Tibial artery (tissue), 4 donors: ENCODE measurements at regions not wholly inside any gene's neighbourhood (a gene's known extent, or its start where the extent isn't known, plus 50 kb on each side); places are given as distances from the start of the nearest gene placed in this dataset.

Experiments used
- DNase-seq, 2 donors: peaks; one replicate each; pipeline ENCODE4 v3.0.0-alpha.2; 2019
- H3K27ac ChIP-seq, 2 donors: fragments of 200-600 bp; sonication (generic) in 1 of 2; 1 replicate in 1 of 2; 2 replicates in 1 of 2; pipeline ENCODE4 v1.5.1; 2018 to 2019; ENCODE audit warnings: mild to moderate bottlenecking in 1 of 2
- H3K27me3 ChIP-seq, 2 donors: fragments of 200-600 bp; sonication (generic) in 1 of 2; one replicate each; pipeline versions ENCODE4 v1.5.1 to v1.6.0; 2016 to 2019
- H3K36me3 ChIP-seq, 3 donors: fragments of 200-600 bp; sonication (generic) in 2 of 3; one replicate each; pipeline ENCODE4 v1.5.1; 2016 to 2019; ENCODE audit warnings: mild to moderate bottlenecking in 2 of 3
- H3K4me1 ChIP-seq, 4 donors: fragments of 200-600 bp; sonication (generic) in 2 of 4; 1 replicate in 3 of 4; 2 replicates in 1 of 4; pipeline ENCODE4 v1.5.1; 2016 to 2019
- H3K4me3 ChIP-seq, 2 donors: fragments of 200-600 bp; sonication (generic) in 1 of 2; 1 replicate in 1 of 2; 2 replicates in 1 of 2; pipeline ENCODE4 v1.5.1; 2018 to 2019; ENCODE audit warnings: mild to moderate bottlenecking in 2 of 2
- H3K9me3 ChIP-seq, 3 donors: fragments of 200-600 bp; sonication (generic) in 1 of 3; one replicate each; pipeline ENCODE4 v1.5.1; 2016 to 2019
- intact Hi-C: fragments of 100-400 bp; cut with DNase I; formaldehyde crosslinking; loops from one replicate; pipeline ENCODE4 v1.15.0; 2023; ENCODE audit warnings: low total_unique reads
- TF ChIP-seq, protein P1 (sequence below), 2 experiments: fragments of 200-600 bp in 1 of 2; fragments of 450-650 bp in 1 of 2; IDR thresholded peaks; one replicate each; pipeline ENCODE4 v1.5.1; 2017 to 2019; ENCODE audit warnings: antibody characterized with exemption in 2 of 2, mild to moderate bottlenecking in 1 of 2, moderate library complexity in 1 of 2

DNA sequence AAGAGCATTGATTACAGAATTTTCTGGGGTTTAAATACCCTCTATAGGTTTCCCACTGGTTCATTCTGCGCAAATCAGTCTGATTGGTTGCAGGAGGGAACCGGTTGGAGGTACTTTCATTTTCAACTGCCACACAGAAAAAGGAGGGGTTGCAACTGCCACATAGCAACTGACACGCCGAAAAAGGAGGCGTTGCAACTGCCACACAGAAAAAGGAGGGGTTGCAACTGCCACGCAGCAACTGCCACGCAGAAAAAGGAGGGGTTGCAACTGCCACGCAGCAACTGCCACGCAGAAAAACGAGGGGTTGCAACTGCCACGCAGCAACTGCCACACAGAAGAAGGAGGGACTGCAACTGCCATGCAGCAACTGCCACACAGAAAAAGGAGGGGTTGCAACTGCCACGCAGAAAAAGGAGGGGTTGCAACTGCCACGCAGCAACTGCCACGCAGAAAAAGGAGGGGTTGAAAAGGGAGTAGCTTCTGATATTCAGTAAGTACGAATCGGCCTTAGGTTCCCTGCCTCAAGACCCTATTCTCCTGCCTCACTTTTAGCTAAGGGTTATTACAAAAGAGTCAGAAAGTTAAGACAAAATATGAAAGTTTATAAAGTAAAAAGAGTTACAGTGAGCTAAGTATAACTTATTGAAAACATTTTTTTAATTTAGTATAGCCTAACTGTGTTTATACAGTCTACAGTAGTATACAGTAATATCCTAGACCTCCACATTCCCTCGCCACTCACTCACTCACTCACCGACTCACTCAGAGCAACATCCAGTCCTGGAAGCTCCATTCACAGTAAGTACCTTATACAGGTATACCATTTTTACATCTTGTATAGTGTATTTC, 431.8 kb downstream of the KCTD8 start:
- Histone ChIP-seq H3K27ac (no peak overlapping the region), H3K36me3 (no peaks in the 10 kb centered on the region), H3K9me3 (peaks cover 0 to 4% (median 0%) of the 10 kb centered on the region in 3 donors), H3K4me1 (peaks cover 0 to 12% (median 0%) of the 10 kb centered on the region in 4 donors), H3K27me3 (no peaks in the 10 kb centered on the region), H3K4me3 (no peak overlapping the region)
- DNase-seq = no peak
- intact Hi-C loops = no loop called here
- TF ChIP-seq, protein P1, sequence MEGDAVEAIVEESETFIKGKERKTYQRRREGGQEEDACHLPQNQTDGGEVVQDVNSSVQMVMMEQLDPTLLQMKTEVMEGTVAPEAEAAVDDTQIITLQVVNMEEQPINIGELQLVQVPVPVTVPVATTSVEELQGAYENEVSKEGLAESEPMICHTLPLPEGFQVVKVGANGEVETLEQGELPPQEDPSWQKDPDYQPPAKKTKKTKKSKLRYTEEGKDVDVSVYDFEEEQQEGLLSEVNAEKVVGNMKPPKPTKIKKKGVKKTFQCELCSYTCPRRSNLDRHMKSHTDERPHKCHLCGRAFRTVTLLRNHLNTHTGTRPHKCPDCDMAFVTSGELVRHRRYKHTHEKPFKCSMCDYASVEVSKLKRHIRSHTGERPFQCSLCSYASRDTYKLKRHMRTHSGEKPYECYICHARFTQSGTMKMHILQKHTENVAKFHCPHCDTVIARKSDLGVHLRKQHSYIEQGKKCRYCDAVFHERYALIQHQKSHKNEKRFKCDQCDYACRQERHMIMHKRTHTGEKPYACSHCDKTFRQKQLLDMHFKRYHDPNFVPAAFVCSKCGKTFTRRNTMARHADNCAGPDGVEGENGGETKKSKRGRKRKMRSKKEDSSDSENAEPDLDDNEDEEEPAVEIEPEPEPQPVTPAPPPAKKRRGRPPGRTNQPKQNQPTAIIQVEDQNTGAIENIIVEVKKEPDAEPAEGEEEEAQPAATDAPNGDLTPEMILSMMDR (IDR thresholded peaks at IDR 0.05) = no peak

DNA sequence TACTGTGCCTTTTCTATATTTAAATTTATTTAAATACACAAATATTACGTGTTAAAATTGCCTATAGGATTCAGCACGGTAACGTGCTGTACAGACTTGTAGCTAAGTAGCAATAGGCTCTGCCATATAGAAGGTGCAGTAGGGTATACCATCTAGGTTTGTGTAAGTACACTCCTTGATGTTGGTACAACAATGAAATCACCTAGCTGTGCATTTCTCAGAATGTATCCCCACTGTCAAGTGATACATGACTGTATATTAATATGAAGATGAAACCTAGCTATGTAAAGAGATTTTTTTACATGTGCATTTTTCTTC, 431.2 kb downstream of the KCTD8 start:
- no peak for DNase-seq
- TF ChIP-seq, protein P1 (IDR thresholded peaks at IDR 0.05) = no peak
- Histone ChIP-seq H3K27me3 (no peaks in the 10 kb centered on the region), H3K4me1 (peaks cover 0 to 12% (median 0%) of the 10 kb centered on the region in 4 donors), H3K9me3 (peaks cover 0 to 4% (median 0%) of the 10 kb centered on the region in 3 donors), H3K4me3 (no peak overlapping the region), H3K36me3 (no peaks in the 10 kb centered on the region), H3K27ac (no peak overlapping the region)
- intact Hi-C loops = no loop called here

DNA sequence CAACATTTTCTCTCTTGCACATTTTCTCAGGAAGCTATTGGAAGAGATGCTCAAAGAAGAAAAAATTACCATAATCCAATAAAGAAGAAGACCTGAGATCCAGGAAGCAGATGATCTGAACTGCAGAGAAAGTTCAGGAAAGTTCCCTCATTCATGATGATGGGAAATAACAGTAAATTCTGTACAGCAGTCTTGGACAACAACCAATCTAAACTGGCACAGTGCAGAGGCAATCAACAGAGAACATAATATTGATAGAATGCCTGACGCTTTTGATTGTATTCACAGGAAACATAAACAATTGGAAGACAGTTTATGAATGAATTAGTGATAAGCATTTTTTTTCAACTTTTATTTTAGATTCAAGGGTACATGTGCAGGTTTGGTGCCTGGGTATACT, 428.9 kb downstream of the KCTD8 start:
- no peak for DNase-seq
- Histone ChIP-seq H3K4me1 (no peaks in the 10 kb centered on the region), H3K27ac (no peak overlapping the region), H3K4me3 (no peak overlapping the region), H3K36me3 (no peaks in the 10 kb centered on the region), H3K27me3 (no peaks in the 10 kb centered on the region), H3K9me3 (peaks cover 0 to 4% (median 0%) of the 10 kb centered on the region in 3 donors)
- intact Hi-C loops = no loop called here
- TF ChIP-seq, protein P1 (IDR thresholded peaks at IDR 0.05) = no peak

DNA sequence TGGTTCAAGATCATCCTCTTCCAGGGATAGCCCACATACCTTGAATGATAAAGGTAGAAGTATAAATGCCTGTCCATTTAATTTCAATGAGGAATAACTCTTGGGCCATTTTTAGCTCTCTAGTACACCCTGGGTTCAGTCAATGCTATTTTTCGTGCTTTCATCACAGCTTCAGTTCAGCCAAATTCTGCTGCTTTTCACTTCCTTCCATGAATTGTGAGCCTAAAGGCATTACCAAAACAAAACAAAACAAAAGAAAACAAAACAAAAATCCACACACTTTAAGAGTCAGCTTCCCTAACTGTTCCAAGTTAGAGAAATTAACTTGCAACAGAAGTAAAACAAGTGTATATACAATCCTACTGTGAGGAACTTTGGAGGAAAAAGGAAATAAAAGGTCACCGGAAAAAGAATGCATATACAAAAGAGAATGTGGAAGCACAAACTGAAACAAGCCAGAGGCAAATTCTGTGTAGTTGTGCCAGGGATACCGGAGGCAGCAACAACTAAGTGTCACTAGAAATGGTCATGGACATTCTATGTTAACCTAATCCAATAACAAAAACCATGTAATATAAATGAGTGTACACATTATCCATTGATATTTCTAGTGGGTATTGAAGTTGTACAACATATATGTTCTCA, 423.1 kb downstream of the KCTD8 start:
- Histone ChIP-seq H3K27ac (no peak overlapping the region), H3K9me3 (peaks cover 0 to under 1% (median 0%) of the 10 kb centered on the region in 3 donors), H3K27me3 (no peaks in the 10 kb centered on the region), H3K4me3 (no peak overlapping the region), H3K36me3 (no peaks in the 10 kb centered on the region), H3K4me1 (no peaks in the 10 kb centered on the region)
- TF ChIP-seq, protein P1 (IDR thresholded peaks at IDR 0.05) = no peak
- intact Hi-C loops = no loop called here
- no peak for DNase-seq

DNA sequence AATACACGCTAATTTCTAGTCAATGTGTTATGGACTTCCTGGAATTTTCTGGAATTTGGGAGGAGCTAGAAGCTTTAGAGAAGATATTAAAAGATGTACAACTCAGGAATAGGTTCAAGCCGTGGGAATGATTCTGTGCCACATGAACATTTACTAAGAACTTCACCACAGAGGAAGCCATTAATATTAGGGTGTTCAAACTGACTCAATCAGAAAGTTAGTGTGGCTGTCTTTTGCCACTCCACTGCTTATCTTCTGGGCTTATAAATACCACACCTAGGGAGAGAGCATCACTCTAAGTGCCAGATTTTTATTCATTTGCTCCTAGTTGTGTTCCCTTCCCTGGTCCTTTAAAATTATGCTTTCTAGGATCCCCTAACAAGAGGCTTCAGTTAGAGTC, 409.8 kb downstream of the KCTD8 start:
- intact Hi-C loops = no loop called here
- TF ChIP-seq, protein P1 (IDR thresholded peaks at IDR 0.05) = no peak
- no peak for DNase-seq

More for the DNA sequence above, 409.8 kb downstream of the KCTD8 start:
- Histone ChIP-seq H3K4me3 (no peak overlapping the region), H3K4me1 (no peaks in the 10 kb centered on the region), H3K27ac (no peak overlapping the region), H3K9me3 (no peaks in the 10 kb centered on the region), H3K27me3 (no peaks in the 10 kb centered on the region), H3K36me3 (no peaks in the 10 kb centered on the region)
